Gastrocnemius medialis (tissue), 4 donors: ENCODE measurements at regions not wholly inside any gene's neighbourhood (a gene's known extent, or its start where the extent isn't known, plus 50 kb on each side); places are given as distances from the start of the nearest gene placed in this dataset.
"Not testable (repeated sequence)": the region's sequence is repeated elsewhere in the genome, so short reads cannot be mapped to it uniquely, and the experiment has no call there.

Experiments used
- CTCF ChIP-seq, 5 experiments: fragments of 450-650 bp in 3 of 5; fragments of 200-600 bp in 2 of 5; sonication (generic) in 2 of 5; IDR thresholded peaks in 4 of 5; conservative IDR thresholded peaks in 1 of 5; 1 replicate in 4 of 5; 2 replicates in 1 of 5; pipeline ENCODE4 v1.5.1; 2016 to 2019; ENCODE audit warnings: antibody characterized with exemption in 5 of 5, mild to moderate bottlenecking in 3 of 5, moderate library complexity in 3 of 5
- POLR2A ChIP-seq, 2 donors: fragments of 450-650 bp; IDR thresholded peaks; one replicate each; pipeline ENCODE4 v1.6.1; 2017; ENCODE audit warnings: antibody characterized with exemption in 2 of 2, mild to moderate bottlenecking in 2 of 2, moderate library complexity in 2 of 2

- TF ChIP-seq CTCF (IDR thresholded peaks at IDR 0.05 in 4 of 5, conservative IDR thresholded peaks at IDR 0.05 in 1 of 5); POLR2A (IDR thresholded peaks at IDR 0.05): not testable (repeated sequence)
Measured at GRCh38 chr15:44848859-44849258, 107.6 kb upstream of the TERB2 start.
